ENCODE measurements at regions not wholly inside any gene's neighbourhood (a gene's known extent, or its start where the extent isn't known, plus 50 kb on each side); places are given as distances from the start of the nearest gene placed in this dataset.

- DNase-seq (no peak), ATAC-seq (no peak)
- Histone ChIP-seq H3K4me1 (no peaks in the 10 kb centered on the region), H3K36me3 (no peaks in the 10 kb centered on the region), H3K4me3 (no peak overlapping the region), H3K27me3 (ENCODE audit: low read depth) (no peaks in the 10 kb centered on the region), H3K27ac (no peak overlapping the region), H3K9me3 (no peaks in the 10 kb centered on the region)
- TF ChIP-seq, protein P1, sequence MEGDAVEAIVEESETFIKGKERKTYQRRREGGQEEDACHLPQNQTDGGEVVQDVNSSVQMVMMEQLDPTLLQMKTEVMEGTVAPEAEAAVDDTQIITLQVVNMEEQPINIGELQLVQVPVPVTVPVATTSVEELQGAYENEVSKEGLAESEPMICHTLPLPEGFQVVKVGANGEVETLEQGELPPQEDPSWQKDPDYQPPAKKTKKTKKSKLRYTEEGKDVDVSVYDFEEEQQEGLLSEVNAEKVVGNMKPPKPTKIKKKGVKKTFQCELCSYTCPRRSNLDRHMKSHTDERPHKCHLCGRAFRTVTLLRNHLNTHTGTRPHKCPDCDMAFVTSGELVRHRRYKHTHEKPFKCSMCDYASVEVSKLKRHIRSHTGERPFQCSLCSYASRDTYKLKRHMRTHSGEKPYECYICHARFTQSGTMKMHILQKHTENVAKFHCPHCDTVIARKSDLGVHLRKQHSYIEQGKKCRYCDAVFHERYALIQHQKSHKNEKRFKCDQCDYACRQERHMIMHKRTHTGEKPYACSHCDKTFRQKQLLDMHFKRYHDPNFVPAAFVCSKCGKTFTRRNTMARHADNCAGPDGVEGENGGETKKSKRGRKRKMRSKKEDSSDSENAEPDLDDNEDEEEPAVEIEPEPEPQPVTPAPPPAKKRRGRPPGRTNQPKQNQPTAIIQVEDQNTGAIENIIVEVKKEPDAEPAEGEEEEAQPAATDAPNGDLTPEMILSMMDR (IDR thresholded peaks at IDR 0.05), result no peak
- intact Hi-C loops (cut with DNase I), result no loop called here
These were observed 92.7 kb downstream of the TOMM20 start for GRCh38 chr1:235035928-235036327.

DNA sequence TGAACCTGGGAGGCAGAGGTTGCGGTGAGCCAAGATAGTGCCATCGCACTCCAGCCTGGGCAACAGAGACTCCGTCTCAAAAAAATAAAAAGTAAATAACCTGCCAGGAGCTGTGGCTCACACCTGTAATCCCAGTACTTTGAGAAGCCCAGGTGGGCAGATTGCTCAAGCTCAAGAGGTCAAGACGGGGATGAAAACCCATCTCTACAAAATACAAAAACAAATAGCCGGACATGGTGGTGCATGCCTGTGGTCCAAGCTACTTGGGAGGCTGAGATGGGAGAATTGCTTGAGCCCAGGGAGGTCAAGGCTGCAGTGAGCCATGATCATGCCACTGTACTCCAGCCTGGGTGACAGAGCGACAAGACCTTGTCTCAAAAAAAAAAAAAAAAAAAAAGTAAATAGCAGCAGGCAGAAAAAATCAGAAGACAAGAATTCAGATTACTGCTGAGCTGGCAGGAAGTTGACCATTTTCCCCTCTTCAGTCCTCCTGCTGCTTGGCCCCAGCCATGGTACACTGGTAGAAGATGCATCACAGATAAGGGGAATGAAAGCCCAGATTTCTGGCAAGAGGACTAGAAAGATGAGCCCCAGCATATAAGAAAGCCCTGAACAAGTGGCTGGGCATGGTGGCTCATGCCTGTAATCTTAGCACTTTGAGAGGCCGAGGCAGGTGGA lies 97.6 kb downstream of the TOMM20 start:
- intact Hi-C loops (cut with DNase I), result no loop called here
- Histone ChIP-seq H3K36me3 (no peaks in the 10 kb centered on the region), H3K4me3 (no peak overlapping the region), H3K27me3 (ENCODE audit: low read depth) (no peaks in the 10 kb centered on the region), H3K27ac (no peak overlapping the region), H3K4me1 (no peaks in the 10 kb centered on the region), H3K9me3 (no peaks in the 10 kb centered on the region)
- ATAC-seq, result no peak
- TF ChIP-seq, protein P1 (IDR thresholded peaks at IDR 0.05), result no peak
- no peak for DNase-seq

DNA sequence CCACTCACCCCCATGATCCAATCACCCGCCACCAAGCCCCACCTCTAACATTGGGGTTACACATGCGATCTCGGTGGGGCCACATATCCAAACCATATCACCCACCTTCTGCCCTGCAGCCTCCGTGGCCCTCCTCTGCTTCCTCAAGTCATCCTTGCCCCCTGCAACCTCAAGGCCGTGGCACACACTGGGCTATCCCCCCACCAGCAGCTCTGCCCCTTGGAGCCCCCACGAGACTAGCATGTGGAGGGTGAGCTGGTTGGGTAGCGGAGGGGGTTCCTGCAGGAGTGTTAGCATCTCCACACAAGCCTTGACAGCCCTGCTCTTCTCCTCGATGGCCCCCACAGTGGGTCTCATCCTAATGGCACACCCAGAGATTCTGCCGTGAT lies 100.8 kb downstream of the TOMM20 start:
- Histone ChIP-seq H3K36me3 (no peaks in the 10 kb centered on the region), H3K9me3 (no peaks in the 10 kb centered on the region), H3K27ac (no peak overlapping the region), H3K4me1 (no peaks in the 10 kb centered on the region), H3K4me3 (no peak overlapping the region), H3K27me3 (ENCODE audit: low read depth) (no peaks in the 10 kb centered on the region)
- ATAC-seq (no peak), DNase-seq (no peak)
- intact Hi-C loops (cut with DNase I), result no loop called here
- TF ChIP-seq, protein P1 (IDR thresholded peaks at IDR 0.05), result no peak

- Histone ChIP-seq H3K27me3 (ENCODE audit: low read depth) (no peaks in the 10 kb centered on the region), H3K4me1 (no peaks in the 10 kb centered on the region), H3K27ac (no peak overlapping the region), H3K9me3 (no peaks in the 10 kb centered on the region), H3K36me3 (no peaks in the 10 kb centered on the region), H3K4me3 (no peak overlapping the region)
- DNase-seq, result no peak
- TF ChIP-seq, protein P1 (IDR thresholded peaks at IDR 0.05), result no peak
- intact Hi-C loops (cut with DNase I), result no loop called here
- no peak for ATAC-seq
These were observed 101.4 kb downstream of the TOMM20 start for GRCh38 chr1:235027076-235027861.

- TF ChIP-seq, protein P1 (IDR thresholded peaks at IDR 0.05), result no peak
- intact Hi-C loops (cut with DNase I), result no loop called here
- Histone ChIP-seq H3K27ac (no peak overlapping the region), H3K36me3 (no peaks in the 10 kb centered on the region), H3K4me1 (no peaks in the 10 kb centered on the region), H3K27me3 (ENCODE audit: low read depth) (no peaks in the 10 kb centered on the region), H3K4me3 (no peak overlapping the region), H3K9me3 (no peaks in the 10 kb centered on the region)
- ATAC-seq, result no peak
- no peak for DNase-seq
These were observed 103.1 kb downstream of the TOMM20 start for GRCh38 chr1:235025422-235025984.
